MM.1S (cell line): ENCODE measurements at regions not wholly inside any gene's neighbourhood (a gene's known extent, or its start where the extent isn't known, plus 50 kb on each side); places are given as distances from the start of the nearest gene placed in this dataset.

Experiments used
- EZH2 ChIP-seq: fragments of 300-600 bp; sonication (generic); optimal IDR thresholded peaks from 2 replicates; pipeline ENCODE3; 2017; ENCODE audit warnings: low read depth, mild to moderate bottlenecking, antibody characterized with exemption, low read length, mixed read lengths
- TF ChIP-seq, protein P1 (sequence below): fragments of 300-600 bp; sonication (generic); IDR thresholded peaks from 2 replicates; pipeline ENCODE4 v1.5.1; 2016; ENCODE audit warnings: antibody characterized with exemption, low read length, mixed read lengths

GRCh38 chr4:10803713-10804343 is 119.3 kb upstream of the CLNK start:
- TF ChIP-seq, protein P1, sequence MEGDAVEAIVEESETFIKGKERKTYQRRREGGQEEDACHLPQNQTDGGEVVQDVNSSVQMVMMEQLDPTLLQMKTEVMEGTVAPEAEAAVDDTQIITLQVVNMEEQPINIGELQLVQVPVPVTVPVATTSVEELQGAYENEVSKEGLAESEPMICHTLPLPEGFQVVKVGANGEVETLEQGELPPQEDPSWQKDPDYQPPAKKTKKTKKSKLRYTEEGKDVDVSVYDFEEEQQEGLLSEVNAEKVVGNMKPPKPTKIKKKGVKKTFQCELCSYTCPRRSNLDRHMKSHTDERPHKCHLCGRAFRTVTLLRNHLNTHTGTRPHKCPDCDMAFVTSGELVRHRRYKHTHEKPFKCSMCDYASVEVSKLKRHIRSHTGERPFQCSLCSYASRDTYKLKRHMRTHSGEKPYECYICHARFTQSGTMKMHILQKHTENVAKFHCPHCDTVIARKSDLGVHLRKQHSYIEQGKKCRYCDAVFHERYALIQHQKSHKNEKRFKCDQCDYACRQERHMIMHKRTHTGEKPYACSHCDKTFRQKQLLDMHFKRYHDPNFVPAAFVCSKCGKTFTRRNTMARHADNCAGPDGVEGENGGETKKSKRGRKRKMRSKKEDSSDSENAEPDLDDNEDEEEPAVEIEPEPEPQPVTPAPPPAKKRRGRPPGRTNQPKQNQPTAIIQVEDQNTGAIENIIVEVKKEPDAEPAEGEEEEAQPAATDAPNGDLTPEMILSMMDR, result no peak
- TF ChIP-seq EZH2, result no peak
